HG03159 (cell line): ENCODE measurements at regions not wholly inside any gene's neighbourhood (a gene's known extent, or its start where the extent isn't known, plus 50 kb on each side); places are given as distances from the start of the nearest gene placed in this dataset.

Experiments
- ATAC-seq: cut with Tn5 transposase; IDR thresholded peaks from one replicate; pipeline ENCODE4 v1.9.1; 2021; ENCODE audit warnings: mild to moderate bottlenecking, moderate library complexity; ENCODE audit not compliant: unreplicated experiment

GRCh38 chr4:136465691-136466090 is 1066.6 kb downstream of the PCDH18 start:
- no peak for ATAC-seq

GRCh38 chr4:136463941-136464340 is 1068.4 kb downstream of the PCDH18 start:
- no peak for ATAC-seq

- no peak for ATAC-seq
Measured at GRCh38 chr4:136461533-136461932, 1070.8 kb downstream of the PCDH18 start.

GRCh38 chr4:136458326-136458725 is 1074.0 kb downstream of the PCDH18 start:
- no peak for ATAC-seq

GRCh38 chr4:136457577-136457976 is 1074.7 kb downstream of the PCDH18 start:
- no peak for ATAC-seq

- no peak for ATAC-seq
Measured at GRCh38 chr4:136457004-136457403, 1075.3 kb downstream of the PCDH18 start.

GRCh38 chr4:136443006-136443405 is 1089.3 kb downstream of the PCDH18 start:
- no peak for ATAC-seq

- no peak for ATAC-seq
Measured at GRCh38 chr4:136442447-136442846, 1089.8 kb downstream of the PCDH18 start.

- ATAC-seq, result no peak
Measured at GRCh38 chr4:136441629-136442282, 1090.5 kb downstream of the PCDH18 start.

- no peak for ATAC-seq
Measured at GRCh38 chr4:136438645-136439044, 1093.6 kb downstream of the PCDH18 start.

- no peak for ATAC-seq
Measured at GRCh38 chr4:136424052-136424451, 1108.2 kb downstream of the PCDH18 start.

- ATAC-seq, result no peak
Measured at GRCh38 chr4:136414981-136415380, 1117.3 kb downstream of the PCDH18 start.

GRCh38 chr4:136412708-136413107 is 1119.6 kb downstream of the PCDH18 start:
- no peak for ATAC-seq

- no peak for ATAC-seq
Measured at GRCh38 chr4:136400829-136401228, 1131.5 kb downstream of the PCDH18 start.

- ATAC-seq, result no peak
Measured at GRCh38 chr4:136395212-136395722, 1137.0 kb downstream of the PCDH18 start.

GRCh38 chr4:136392576-136392975 is 1139.7 kb downstream of the PCDH18 start:
- no peak for ATAC-seq

- no peak for ATAC-seq
Measured at GRCh38 chr4:136390824-136391223, 1141.5 kb downstream of the PCDH18 start.

- no peak for ATAC-seq
Measured at GRCh38 chr4:136383082-136383481, 1149.2 kb downstream of the PCDH18 start.

GRCh38 chr4:136371231-136371630 is 1161.1 kb downstream of the PCDH18 start:
- no peak for ATAC-seq

GRCh38 chr4:136369073-136369472 is 1163.2 kb downstream of the PCDH18 start:
- ATAC-seq, result no peak

- ATAC-seq, result no peak
Measured at GRCh38 chr4:136357556-136357955, 1174.7 kb downstream of the PCDH18 start.

- no peak for ATAC-seq
Measured at GRCh38 chr4:136355970-136356369, 1176.3 kb downstream of the PCDH18 start.

- no peak for ATAC-seq
Measured at GRCh38 chr4:136343340-136343739, 1189.0 kb downstream of the PCDH18 start.
